Stromal cell of bone marrow (primary cell): ENCODE measurements at regions not wholly inside any gene's neighbourhood (a gene's known extent, or its start where the extent isn't known, plus 50 kb on each side); places are given as distances from the start of the nearest gene placed in this dataset.
"Not testable (repeated sequence)": the region's sequence is repeated elsewhere in the genome, so short reads cannot be mapped to it uniquely, and the experiment has no call there.

ENCODE experiments used
- DNase-seq: peaks from one replicate; pipeline ENCODE4 v3.0.0-alpha.2; 2012; ENCODE audit warnings: low read depth

GRCh38 chr10:121380211-121380610, 218.0 kb downstream of the FGFR2 start:
- DNase-seq = no peak

DNA sequence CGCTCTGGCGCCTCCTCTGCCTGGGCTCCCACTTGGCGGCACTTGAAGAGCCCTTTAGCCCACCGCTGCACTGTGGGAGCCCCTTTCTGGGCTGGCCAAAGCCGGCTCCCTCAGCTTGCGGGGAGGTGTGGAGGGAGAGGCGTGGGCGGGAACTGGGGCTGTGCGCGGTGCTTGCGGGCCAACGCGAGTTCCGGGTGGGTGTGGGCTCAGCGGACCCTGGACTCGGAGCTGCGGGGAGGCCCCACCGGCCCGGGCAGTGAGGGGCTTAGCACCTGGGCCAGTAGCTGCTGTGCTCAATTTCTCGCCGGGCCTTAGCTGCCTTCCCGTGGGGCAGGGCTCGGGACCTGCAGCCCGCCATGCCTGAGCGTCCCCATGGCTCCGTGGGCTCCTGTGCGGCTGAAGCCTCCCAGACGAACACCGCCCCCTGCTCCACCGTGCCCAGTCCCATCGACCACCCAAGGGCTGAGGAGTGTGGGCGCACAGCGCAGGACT, 216.2 kb downstream of the FGFR2 start:
- not testable (repeated sequence) for DNase-seq

DNA sequence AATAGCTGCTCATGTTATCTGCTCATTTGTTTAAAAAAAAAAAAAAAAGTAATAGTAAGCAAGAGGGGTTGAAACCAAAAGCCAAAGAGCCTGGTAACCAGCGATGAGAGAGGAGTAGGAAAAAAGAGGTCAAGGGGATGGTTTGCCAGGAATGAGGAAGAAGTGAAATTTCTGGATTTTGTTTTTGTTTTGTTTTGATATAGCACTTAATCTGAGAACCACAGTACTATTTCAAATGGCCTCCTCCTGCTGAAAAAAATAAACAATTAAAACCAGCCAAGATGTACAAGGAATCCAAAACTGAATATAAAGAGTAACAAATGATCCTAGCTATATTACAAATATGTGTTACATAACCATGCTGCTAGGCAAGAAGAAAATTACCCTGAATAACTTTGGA, 213.1 kb downstream of the FGFR2 start:
- DNase-seq = no peak

- no peak for DNase-seq
These were observed 205.6 kb downstream of the FGFR2 start for GRCh38 chr10:121392657-121393056.

GRCh38 chr10:121393522-121393921, 204.7 kb downstream of the FGFR2 start:
- no peak for DNase-seq

DNA sequence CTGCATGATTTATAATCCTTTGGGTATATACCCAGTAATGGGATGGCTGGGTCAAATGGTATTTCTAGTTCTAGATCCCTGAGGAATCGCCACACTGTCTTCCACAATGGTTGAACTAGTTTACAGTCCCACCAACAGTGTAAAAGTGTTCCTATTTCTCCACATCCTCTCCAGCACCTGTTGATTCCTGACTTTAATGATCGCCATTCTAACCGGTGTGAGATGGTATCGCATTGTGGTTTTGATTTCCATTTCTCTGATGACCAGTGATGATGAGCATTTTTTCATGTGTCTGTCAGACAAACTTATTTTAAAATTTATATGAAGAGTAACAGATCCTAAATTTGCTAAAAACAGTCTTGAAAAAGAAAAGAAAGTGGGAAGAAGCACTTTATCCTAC, 197.7 kb downstream of the FGFR2 start:
- not testable (repeated sequence) for DNase-seq

- no peak for DNase-seq
These were observed 194.7 kb downstream of the FGFR2 start for GRCh38 chr10:121403527-121403926.

- DNase-seq = no peak
These were observed 193.6 kb downstream of the FGFR2 start for GRCh38 chr10:121404611-121405010.

- DNase-seq = no peak
These were observed 193.1 kb downstream of the FGFR2 start for GRCh38 chr10:121405096-121405495.

- no peak for DNase-seq
These were observed 192.7 kb downstream of the FGFR2 start for GRCh38 chr10:121405549-121405948.

DNA sequence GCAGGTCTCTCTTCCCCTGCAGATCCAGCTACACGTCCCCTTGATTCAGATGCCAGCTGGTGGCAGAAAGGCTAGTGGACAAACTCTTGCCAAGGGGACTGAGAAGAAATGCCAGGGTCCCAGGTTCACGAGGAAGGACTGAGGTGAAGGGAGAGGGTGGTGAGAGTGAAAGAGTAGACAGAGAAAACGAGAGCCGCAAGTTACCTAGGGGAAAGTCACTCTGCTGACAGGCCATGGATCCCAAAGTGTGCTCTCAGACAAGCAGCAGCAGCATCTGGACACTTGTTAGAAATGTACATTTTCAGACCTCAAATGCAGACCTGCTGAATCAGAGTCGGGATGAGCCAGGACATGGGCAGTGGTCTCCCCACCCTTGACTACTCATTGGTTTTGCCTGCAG, 192.3 kb downstream of the FGFR2 start:
- no peak for DNase-seq

DNA sequence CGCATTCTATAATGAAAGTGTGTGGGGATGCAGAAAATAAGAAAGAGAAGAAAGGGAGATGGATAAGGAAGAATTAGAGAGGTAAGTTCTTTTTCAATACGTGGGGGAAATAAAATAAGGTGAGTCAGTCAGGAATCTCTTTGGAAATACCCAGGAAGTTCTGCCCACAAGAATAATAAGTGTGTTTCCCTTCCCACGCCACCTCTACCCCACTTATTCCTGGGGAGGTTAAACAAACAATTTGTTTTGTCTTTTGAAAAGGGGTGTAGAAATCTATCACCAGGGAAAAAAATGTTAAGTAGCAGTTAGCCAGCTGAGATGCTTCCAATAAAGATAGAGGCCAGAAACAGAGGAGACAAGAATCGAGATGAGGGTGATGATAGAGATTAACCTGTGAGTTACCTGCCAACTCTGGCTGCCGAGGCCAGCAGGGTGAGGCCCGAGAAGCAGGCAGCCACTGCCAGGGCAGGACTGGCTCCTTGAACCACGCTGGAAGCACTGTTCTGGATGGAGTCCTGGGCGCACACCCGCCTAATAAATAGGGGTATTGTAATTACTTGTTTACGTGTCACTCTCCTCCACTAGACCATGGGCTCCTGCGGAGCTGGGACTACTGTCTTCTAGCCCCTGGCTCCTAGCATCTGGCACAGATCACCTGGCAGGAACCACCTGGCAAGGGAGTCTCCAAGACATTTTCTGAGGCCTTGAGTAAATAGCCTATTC, 191.3 kb downstream of the FGFR2 start:
- no peak for DNase-seq

- DNase-seq = no peak
These were observed 188.7 kb downstream of the FGFR2 start for GRCh38 chr10:121409466-121410104.

DNA sequence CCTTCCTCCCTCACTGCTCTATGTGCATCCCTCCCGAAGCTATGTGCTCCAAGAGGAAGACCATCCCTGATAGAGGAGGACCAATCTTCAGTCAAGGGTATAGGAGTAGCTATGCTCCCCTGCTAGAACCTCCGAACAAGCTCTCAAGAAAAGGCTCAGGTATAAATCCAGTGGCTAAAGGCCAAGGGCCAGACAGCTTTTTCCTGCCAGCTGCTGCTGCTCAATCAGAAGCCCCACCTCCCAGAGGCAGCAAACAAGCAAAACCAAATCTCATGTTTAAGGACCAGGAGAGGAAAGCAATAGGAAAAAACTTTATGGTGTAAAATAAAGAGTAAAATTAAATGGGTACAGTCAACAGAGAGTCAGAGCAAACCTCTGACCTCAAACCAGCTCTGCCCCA, 187.2 kb downstream of the FGFR2 start:
- no peak for DNase-seq

DNA sequence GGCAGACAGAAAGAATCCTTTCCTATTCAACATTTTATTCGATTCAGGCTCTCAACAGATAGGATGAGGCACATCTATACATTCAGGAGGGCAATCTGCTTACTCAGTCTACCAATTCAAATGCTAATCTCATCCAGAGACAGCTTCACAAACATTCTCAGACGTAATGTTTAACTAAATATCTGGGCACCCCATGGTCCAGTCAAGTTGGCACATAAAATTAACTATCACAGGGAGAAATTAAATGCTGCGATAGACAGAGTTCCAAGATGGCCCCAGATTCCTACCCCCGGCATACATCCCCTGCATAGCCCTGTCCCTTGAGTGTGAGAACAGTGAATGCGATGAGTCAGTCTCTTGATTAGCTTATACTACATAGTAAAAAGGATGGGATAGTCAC, 184.3 kb downstream of the FGFR2 start:
- DNase-seq = no peak

DNA sequence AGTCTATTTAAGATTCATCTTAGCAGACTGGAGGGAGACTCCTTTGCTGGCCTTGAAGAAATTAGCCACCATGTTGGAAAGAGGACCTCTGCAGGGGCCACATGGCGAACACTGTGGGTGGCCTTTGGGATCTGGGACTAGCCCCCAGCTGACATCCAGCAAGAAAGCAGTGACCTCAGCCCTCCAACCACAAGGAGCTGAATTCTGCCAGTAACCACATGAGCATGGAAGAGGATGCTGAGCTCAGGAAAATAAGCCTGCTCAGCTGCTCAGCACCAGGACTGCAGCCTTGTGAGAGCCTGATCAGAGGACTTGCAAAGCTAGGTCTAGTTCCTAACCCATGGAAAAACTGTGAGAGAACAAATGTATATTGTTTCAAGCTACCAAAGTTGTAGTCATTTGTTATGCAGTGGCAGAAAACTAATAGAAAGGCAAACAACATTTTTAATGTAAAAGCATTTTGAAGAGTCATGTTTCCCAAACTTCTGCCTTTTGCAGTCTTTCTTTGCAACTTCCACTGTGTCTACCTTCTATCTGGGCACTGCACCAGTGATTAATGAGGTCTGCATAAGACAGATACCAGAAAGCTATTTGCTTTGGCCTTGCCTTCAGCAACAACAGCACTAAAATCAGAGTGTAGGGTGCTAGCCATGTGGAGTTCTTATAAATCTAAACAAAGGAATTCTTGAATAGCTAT, 183.7 kb downstream of the FGFR2 start:
- no peak for DNase-seq

- no peak for DNase-seq
These were observed 183.2 kb downstream of the FGFR2 start for GRCh38 chr10:121415063-121415399.

DNA sequence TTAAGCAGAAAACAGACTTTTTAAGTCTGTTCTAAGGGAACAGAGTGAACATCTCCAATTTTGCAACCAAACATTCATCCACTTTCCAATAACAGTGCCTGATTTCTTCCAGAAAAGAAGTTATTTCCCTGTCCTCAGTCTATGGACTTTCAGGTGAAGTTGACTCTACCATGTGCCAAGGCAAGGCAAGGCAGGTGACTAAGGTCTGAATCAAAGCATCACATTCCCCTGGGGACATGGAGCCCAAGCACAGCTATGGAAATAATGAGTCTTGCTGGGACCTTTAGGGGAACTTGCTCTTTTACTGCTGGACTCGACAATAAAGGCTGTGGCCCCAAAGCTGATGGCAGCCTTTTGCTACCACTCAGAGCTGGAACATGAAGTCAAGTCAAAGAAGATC, 182.2 kb downstream of the FGFR2 start:
- no peak for DNase-seq

GRCh38 chr10:121417298-121417697, 180.9 kb downstream of the FGFR2 start:
- no peak for DNase-seq

- DNase-seq = peak; percentile 28
These were observed 180.0 kb downstream of the FGFR2 start for GRCh38 chr10:121418126-121418777.

- no peak for DNase-seq
These were observed 178.2 kb downstream of the FGFR2 start for GRCh38 chr10:121420006-121420405.

GRCh38 chr10:121422096-121422495, 176.1 kb downstream of the FGFR2 start:
- peak; percentile 21 for DNase-seq

- DNase-seq = no peak
These were observed 172.6 kb downstream of the FGFR2 start for GRCh38 chr10:121425623-121426022.
